Left cardiac atrium (tissue), 4 donors: ENCODE measurements at regions not wholly inside any gene's neighbourhood (a gene's known extent, or its start where the extent isn't known, plus 50 kb on each side); places are given as distances from the start of the nearest gene placed in this dataset.

ENCODE experiments used
- ATAC-seq, 2 donors: fragments of 200-7000 bp; cut with Tn5 transposase; one replicate each; pipeline ENCODE4 v1.9.1; 2020; ENCODE audit warnings: mild to moderate bottlenecking in 2 of 2, moderate library complexity in 2 of 2
- DNase-seq: peaks from one replicate; pipeline ENCODE4 v3.0.0-alpha.2; 2020
- intact Hi-C, 2 donors: fragments of 100-400 bp; cut with DNase I; formaldehyde crosslinking; loops; one replicate each; pipeline versions ENCODE4 v1.14.1 to v1.15.1; 2022 to 2023
- donor health status: DM: no; HTN: yes; CAD: no.
- donor health status: DM: no; HTN: yes; CAD: no; lungs with severe emphysema.
- donor health status: DM: yes; HTN: yes; CAD: no.
- donor health status: Dilated cardiomyopathy.

DNA sequence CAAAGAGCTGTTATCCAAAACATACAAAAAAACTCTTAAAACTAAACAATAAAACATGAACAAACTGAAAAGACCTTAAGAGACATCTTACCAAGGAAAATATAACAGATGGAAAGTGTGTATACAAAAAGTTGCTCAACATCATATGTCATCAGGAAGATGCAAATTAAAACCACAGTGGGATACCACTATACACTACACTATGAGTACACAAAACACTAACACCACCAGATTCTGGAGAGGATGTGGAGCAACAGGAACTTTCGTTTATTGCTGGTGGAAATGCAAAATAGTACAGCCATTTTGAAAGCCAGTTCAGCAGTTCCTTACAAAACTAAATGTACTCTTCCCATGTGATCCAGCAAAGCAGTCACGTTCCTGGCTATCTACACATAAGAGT lies 221.4 kb downstream of the CMPK2 start:
- no peak for DNase-seq
- intact Hi-C loops: no loop called here
- no peak for ATAC-seq

DNA sequence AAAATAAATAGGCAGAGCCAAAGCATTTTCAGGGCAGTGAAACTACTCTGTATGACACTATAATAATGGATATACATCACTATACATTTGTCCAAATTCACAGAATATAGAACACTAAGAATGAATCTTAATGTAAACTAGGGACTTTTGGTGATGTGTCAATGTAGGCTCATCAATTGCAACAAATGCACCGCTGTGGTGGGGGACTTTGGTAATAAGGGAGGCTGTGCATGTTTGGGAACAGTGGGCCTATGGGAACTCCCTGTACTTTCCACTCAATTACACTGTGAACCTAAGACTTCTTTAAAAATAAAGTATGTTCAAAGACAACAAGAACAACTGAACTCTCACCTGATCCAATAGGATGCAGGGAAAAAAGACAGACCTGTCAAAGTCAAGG lies 220.7 kb downstream of the CMPK2 start:
- ATAC-seq: no peak
- intact Hi-C loops: no loop called here

DNA sequence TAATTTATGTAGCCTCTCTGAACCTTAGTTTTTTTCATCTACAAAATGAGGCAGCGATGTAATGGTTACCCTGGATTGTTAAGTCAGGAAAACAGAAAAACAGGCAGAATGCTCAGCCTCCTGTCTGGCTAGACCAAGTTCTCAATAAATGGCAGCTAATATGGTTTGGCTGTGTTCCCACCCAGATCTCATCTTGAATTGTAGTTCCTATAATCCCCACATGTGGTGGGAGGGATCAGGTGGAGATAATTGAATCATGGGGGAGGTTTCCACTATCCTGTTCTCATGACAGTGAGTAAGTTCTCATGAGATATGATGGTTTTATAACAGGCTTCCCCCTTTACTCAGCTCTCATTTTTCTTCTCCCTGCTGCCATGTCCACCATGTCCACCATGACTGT lies 220.0 kb downstream of the CMPK2 start:
- no peak for ATAC-seq
- DNase-seq: no peak
- intact Hi-C loops: no loop called here

More for the DNA sequence above, 220.7 kb downstream of the CMPK2 start:
- DNase-seq: no peak

DNA sequence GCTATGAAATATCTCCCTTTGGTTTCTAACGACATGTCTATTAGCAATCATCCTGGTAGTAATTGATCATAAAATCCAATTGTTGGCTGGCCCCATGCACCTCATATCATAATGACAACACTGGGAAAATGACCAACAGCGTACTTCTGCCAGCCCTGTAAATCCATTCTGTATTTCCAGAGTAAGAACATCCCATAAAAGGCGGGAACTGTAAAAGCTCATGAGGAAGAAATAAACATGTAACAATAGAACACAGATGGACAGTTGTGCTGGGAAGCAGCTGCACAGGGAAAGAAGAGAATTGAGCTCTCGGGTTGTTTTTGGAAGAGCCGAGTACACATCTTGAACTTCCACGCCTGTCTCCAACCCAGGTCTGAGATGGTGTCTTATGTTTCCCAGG lies 218.7 kb downstream of the CMPK2 start:
- intact Hi-C loops: no loop called here

DNA sequence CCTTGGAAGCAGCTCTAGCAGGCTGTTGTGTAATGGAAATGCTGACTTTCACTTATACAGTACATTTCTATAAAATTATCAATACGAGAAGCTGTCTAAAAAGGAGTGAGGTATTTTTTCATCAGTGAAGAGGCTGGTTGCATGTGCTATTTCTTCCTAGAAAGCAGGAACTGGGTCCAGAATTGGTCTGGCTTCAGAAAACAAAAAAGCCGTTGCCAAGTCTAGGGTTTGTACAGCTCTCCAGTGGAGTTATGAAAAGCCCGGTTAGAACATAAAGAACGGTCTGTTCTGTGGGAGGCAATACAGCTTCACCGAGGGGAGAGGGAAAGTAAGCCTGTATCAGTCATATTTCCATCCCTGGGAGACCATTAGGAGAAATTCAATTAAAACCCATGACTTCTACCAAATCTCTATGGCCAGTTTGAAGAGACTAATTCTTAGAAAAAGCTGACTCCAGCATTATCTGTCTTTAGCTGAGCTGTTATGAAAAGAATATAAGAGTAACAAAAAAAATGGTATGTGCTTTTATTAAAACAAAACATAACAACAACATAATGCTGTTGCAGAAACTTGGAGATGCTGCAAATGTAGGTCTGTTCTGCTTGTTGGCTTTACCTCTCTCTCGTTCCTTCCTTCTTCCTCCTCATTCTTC lies 217.0 kb downstream of the CMPK2 start:
- no peak for ATAC-seq
- intact Hi-C loops: no loop called here

More for the DNA sequence above, 218.7 kb downstream of the CMPK2 start:
- ATAC-seq: no peak
- no peak for DNase-seq

DNA sequence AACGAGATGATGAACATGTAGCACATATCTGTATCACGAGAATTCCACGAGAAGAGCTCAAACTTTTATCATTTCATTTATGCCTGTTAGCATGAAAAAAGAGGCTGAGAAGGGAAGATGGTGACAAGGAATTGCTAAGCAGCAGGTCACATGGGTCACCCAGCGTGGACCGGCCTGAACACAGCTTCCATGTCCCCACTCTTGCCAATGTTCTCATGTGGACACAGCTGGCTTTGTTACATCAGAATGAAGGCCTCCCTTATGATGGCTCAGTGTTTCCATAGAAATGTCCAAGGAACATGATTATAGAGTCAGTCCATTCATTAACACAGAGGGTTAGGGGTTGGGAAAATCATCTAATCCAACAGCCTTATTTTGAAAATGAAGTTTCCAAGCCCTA lies 215.4 kb downstream of the CMPK2 start:
- no peak for DNase-seq
- ATAC-seq: no peak
- intact Hi-C loops: no loop called here

More for the DNA sequence above, 217.0 kb downstream of the CMPK2 start:
- DNase-seq: no peak

DNA sequence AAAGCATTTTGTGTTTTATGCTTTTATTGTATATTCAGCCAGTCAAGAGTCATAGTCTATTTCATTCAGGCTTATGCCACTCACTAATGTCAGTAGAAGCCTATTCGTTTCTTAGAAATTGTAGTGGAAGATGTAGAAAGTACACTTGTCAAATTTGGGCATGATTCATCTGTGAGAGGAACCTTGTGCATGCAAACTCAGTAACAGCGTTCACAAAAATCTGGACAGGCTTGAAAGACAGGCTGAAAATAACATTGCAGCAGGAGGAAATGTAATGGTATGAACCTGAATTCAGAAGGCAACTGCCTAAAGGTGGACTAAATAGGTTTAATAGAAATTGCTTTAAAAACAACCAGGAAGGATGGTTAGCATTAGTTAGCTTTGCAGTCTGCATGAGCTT lies 213.5 kb downstream of the CMPK2 start:
- ATAC-seq (no peak), DNase-seq (no peak)
- intact Hi-C loops: no loop called here

DNA sequence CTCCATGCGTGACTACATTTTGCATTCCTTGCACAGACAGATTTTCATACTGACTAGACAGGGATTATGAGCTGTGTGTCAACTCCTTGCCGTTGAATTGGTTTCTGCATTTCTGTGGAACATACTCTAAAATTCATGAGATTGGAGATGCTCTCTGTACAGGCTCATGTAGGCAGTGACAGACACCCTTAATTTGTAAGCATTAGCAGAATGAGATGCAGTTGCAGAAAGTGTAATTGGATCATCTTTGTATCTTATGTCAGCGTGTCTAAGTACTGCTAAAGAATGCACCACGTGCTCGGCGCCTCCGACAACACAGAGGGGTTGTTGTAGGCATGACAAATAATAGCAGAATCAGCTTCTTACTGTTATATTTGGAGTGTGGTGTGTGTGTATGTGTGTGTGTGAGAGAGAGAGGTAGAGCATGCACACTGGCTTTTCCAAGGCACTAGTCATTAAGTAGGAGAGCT lies 212.4 kb downstream of the CMPK2 start:
- DNase-seq: no peak
- ATAC-seq: no peak
- intact Hi-C loops: no loop called here

DNA sequence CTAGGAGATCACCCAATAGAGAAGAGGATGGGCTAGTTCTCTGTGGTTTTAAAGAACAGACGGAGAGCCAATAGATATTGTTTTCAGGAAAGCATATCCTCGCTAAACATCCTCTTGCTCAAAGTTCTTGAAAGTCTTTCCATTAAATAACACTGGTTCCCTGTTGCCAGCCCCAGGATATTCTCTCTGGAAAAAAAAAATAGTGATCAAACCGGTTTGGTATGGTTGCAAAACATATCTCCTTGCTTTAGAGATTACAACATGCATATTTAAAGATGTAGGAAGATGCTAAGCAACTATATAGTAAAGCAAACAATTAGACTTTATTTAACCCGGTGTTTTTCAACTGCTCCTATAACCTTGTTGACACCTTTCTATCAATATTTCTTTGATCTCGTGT lies 211.4 kb downstream of the CMPK2 start:
- ATAC-seq (no peak), DNase-seq (no peak)
- intact Hi-C loops: no loop called here

DNA sequence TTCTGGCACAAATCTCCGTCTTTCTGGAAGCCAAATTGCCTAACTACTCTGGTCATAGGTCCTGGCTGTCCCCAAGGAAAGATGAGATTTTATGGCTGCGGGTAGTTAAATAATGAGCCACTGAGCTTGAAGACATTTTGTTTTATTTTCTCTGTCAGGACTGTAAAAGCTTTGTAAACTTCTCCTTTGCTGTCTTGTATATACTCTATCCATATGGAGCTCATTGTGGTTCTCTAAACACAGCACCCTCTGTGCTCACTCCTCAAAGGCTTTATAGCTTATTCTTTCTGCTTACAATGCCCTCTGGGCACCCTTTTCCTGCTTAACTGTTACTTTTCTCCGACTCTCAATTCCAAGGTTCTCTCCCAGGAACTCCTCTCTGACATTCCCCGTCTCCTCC lies 209.1 kb downstream of the CMPK2 start:
- intact Hi-C loops: no loop called here
- no peak for DNase-seq
- ATAC-seq: peak in 1 of 2 donors; percentile 30

DNA sequence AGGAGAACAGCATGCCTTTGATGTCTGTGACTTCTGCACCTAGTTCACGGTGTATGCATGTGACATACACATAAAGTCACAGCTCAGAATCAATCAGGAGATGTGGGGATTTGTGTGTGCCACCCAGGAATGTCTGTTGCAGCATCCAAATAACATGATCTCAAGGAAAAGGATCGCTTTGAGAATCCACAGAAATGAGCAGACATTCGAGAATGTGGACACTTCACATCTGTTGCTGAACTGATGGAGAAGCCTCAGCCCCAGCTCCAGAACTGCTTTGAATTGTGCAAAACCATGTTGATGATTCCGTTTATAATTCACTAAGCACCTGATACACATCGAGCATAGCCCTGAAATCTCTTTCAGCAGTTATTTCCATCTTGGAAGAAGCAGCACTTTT lies 208.6 kb downstream of the CMPK2 start:
- intact Hi-C loops: no loop called here
- no peak for DNase-seq
- no peak for ATAC-seq

DNA sequence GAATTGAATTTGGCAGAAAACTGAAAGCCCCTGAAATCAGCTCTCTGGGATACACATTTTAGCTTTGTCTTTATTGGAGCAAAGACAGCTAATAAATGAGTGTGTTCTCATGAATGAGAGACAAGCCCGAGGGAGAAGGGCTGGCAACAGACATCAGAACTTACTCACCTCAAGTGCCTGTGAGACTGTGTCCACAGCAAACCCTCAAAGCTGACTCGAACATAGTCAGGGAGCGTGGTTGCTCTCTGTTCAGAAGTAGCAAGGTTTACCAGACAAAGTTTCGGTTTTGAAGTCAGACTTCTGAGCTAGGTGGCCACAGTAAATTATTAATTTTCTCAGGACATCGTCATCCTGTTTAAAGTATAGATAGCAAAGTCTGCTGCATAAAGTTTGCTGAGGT lies 207.9 kb downstream of the CMPK2 start:
- ATAC-seq (no peak), DNase-seq (no peak)
- intact Hi-C loops: no loop called here

DNA sequence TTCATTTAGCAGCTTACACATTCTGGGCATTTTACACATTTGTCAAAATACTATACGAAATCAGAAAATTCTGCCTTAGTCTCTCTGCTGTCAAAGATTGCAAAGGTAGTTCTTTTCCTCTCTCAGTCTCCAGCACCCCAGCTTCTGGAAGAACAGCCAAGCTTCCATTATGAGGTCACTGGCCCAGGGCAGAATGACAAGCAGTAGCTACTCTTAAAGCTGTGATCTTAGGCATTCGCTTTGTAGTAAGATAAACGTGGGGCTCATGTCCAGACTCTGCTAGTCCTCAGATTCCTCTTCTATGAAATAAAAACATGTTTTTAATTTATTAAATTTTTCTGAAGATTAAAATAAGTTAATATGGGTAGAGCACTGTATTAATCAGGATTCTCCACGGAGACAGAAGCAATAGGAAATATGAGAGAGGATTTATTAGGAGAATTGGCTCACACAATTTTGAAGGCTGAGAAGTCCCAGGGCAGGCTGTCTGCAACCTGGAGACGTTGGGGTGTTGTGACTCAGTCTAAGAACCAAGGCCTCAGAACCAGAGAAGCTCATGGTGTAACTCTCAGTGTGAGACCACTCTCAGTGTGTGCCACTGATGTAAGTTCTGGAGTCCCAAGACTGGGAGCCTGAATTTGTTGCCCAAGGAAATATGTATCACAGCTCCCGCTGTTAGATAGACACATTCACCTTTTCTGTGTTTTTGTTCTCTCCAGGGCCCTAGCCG lies 201.2 kb downstream of the CMPK2 start:
- no peak for ATAC-seq
- no peak for DNase-seq
- intact Hi-C loops: no loop called here

DNA sequence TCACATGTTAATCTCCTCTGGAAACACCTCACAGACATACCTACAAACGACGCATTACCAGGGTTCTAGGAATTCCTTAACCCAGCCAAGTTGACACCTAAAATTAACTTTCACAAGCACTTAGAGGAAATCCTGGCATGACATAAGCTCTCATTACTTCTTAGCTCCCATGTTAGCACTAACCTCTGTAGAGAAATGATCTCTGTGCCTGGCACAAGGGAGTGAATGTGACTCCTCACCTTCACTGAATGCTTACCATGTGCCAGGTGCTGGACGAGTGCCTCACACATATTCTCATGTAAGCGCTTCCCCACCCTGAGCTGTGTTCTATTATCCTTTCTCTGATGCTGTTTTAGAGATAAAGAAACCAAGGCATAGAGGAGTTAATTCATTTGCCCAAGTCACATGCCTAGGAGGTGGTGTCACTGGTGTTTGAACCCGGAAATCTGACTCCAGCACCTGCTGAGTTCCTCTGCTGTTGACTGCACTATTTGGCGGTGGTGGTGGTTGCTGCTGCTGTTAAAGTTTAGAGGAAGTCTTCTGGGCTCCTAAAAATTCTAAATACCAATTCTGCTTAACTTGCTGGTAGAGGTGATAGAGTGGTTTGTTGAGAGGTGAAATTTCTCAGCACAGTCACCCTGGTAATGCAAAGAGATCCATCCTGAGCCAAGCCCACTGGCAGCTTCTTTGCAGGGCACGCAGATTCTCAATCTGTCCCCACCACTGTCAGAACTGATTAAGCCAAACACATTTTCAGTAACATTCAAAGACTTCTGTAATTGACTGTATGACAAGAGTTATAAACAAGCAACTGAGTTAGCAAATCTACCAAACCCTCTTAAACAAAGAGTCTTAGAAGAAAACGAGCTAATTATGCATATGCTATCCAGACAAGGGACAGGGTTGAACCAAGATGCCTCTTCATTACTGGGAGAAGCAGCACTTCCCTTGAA lies 200.3 kb downstream of the CMPK2 start:
- ATAC-seq (no peak), DNase-seq (no peak)
- intact Hi-C loops: no loop called here

DNA sequence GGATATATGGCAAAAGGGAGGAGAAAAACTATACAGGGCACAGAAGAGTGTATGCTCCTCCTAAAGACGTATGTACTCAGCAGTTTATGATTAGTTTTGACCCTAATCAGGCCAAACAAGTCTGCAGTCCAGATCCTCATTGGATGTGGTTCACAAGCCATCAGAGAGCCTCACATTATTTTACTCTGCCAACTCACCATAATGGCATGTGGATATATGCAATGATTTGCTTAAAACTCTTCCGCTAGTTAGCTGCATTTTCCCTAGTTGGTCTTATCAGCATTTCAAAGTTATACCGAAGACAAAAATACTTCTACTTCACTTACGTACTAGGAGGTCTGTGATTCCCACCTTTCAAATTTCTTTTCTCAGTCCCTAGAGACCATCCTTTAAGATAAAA lies 198.4 kb downstream of the CMPK2 start:
- DNase-seq (no peak), ATAC-seq (no peak)
- intact Hi-C loops: no loop called here

DNA sequence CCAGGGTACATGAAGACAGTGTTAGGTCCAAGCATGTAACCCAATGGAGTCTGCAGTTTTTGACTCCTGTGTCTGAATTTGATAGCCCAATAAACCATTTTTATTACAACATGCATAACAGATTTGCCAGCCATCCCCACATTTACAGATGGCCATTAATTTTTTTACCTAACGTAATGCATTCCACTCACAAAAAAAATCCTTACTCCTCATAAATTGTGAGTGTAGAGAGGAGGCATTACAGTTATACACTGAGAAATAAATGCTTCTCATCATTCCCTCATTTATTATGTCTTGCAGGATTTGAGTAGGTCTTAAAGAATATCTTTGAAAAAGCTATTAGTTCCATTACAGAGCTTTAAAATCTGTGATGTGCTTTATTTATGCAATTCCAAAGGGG lies 193.8 kb downstream of the CMPK2 start:
- intact Hi-C loops: no loop called here
- DNase-seq (no peak), ATAC-seq (no peak)

DNA sequence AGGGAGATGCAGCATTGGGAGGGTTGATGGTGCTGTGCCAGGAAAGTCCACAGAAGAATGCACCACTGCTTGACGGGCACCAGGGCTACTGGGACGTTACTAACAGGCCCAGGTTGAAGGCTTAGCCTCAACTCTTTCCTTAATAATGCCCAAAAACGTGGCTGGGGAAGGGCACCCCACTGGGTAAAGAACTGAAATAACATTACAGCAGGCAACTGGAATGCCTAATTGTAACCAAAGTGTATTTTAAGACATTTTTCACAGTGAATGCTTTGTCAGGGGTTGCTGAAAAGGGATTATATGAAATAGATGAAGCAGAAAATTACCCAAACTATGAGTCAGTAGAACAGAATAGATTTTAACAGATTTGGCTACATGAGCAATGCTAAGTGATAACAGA lies 191.3 kb downstream of the CMPK2 start:
- intact Hi-C loops: no loop called here
- ATAC-seq (no peak), DNase-seq (no peak)

DNA sequence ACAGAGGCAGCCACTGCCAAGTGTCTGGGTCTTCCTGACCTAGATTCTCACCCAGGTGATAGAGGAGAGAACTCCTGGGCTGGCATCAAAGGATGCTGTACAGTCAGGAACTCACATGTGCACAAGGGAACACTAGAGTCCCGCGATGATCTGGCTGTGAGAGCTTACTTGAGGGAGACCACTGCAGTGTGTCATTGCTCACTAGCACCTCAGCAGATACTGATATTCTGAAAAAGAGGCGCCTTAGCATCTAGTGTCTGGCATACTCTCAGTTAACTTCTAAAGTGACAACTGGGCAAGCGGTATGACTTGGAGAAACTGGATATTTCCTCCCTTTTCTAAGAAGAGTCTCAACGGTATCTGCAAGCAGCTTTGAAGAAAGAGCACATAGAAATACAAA lies 189.9 kb downstream of the CMPK2 start:
- ATAC-seq (no peak), DNase-seq (no peak)
- intact Hi-C loops: no loop called here

DNA sequence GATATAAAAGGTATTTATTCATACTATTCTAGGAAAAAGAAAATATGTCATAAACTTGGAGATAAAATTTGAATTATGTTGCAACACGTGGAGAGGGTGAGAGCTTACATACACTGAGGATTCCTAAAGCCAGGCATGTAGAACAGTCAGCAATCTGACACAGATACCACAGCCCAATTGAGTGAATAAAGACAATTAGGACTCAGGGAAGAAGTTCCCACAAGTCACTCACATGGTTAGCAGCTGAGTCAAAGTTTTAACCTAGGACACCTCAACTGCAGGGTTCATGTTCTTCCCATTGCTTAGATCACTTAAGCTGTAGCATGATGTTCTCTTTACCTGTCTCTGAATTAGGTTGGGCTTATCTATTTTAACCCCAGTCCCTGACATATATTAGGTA lies 189.5 kb downstream of the CMPK2 start:
- no peak for DNase-seq
- ATAC-seq: no peak
- intact Hi-C loops: no loop called here

DNA sequence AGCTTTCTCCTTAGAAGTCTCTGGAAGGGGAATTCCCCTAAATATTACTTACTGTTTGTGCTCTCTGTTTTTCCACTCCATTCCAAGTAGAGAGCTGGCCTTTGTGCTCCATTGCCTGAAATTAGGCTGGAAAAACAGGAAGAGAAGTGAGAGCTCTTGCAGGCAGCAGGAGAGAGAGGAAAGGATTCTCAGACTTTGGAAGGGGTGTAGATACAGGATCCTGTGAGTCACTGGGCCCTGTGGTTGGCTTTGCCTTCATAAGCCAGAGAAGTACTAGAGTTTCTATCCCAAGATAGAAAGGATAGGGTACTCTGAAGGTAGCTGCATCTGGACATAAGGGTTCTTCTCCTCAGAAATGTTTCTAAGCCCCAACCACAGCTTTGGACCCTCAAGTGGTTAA lies 188.9 kb downstream of the CMPK2 start:
- no peak for ATAC-seq
- intact Hi-C loops: no loop called here
- DNase-seq: no peak
